ENCODE measurements at regions not wholly inside any gene's neighbourhood (a gene's known extent, or its start where the extent isn't known, plus 50 kb on each side); places are given as distances from the start of the nearest gene placed in this dataset.
"Not testable (repeated sequence)": the region's sequence is repeated elsewhere in the genome, so short reads cannot be mapped to it uniquely, and the experiment has no call there.

DNA sequence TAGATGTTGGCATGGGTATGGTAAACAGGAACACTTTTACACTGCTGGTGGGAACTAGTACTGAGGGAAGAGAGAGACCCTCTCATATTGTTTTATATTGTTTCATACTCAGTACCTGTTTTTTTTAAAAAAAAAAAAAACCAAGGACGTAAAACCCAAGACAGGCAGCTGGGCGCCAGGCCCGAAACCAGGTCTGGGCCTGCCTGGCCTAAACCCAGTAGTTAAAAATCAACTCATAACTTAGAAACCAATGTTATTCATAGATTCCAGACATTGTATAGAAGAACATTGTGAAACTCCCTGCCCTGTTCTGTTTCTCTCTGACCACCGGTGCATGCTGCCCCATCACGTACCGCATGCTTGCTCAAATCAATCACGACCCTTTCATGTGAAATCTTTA is 125.5 kb downstream of the FAM170A start:
- TF ChIP-seq POLR2A (IDR thresholded peaks at IDR 0.05) = not testable (repeated sequence)
- TF ChIP-seq, protein P1, sequence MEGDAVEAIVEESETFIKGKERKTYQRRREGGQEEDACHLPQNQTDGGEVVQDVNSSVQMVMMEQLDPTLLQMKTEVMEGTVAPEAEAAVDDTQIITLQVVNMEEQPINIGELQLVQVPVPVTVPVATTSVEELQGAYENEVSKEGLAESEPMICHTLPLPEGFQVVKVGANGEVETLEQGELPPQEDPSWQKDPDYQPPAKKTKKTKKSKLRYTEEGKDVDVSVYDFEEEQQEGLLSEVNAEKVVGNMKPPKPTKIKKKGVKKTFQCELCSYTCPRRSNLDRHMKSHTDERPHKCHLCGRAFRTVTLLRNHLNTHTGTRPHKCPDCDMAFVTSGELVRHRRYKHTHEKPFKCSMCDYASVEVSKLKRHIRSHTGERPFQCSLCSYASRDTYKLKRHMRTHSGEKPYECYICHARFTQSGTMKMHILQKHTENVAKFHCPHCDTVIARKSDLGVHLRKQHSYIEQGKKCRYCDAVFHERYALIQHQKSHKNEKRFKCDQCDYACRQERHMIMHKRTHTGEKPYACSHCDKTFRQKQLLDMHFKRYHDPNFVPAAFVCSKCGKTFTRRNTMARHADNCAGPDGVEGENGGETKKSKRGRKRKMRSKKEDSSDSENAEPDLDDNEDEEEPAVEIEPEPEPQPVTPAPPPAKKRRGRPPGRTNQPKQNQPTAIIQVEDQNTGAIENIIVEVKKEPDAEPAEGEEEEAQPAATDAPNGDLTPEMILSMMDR (IDR thresholded peaks at IDR 0.05) = not testable (repeated sequence)

Measured in right lobe of liver (tissue), 4 donors.